Mesendoderm (in vitro differentiated cells): ENCODE measurements at regions not wholly inside any gene's neighbourhood (a gene's known extent, or its start where the extent isn't known, plus 50 kb on each side); places are given as distances from the start of the nearest gene placed in this dataset.

Experiments used
- DNase-seq: peaks from one replicate; pipeline ENCODE4 v3.0.0; 2013
- H2AK5ac ChIP-seq: 2 replicates; pipeline ENCODE4 v1.6.1; 2013; ENCODE audit warnings: low read length, inconsistent platforms
- H2BK120ac ChIP-seq: 2 replicates; pipeline ENCODE4 v1.6.1; 2013; ENCODE audit warnings: low read depth, mild to moderate bottlenecking, low read length, moderate library complexity, mixed read lengths
- H2BK15ac ChIP-seq: replicated peaks from 2 replicates; pipeline ENCODE4 v1.6.1; 2013; ENCODE audit warnings: low read depth, mild to moderate bottlenecking, moderate library complexity
- H2BK5ac ChIP-seq: 2 replicates; pipeline ENCODE4 v1.6.1; 2013; ENCODE audit warnings: low read length, inconsistent platforms
- H3K18ac ChIP-seq: 2 replicates; pipeline ENCODE4 v1.6.1; 2013; ENCODE audit warnings: mild to moderate bottlenecking, low read length, mixed read lengths
- H3K23ac ChIP-seq: one replicate; pipeline ENCODE4 v1.6.1; 2013; ENCODE audit warnings: low read length
- H3K27ac ChIP-seq: 2 replicates; pipeline ENCODE4 v1.5.1; 2013; ENCODE audit warnings: low read depth, mild to moderate bottlenecking, inconsistent platforms, low read length, moderate library complexity
- H3K27me3 ChIP-seq: 2 replicates; pipeline ENCODE4 v1.6.1; 2013; ENCODE audit warnings: low read length, control low read depth, mild to moderate bottlenecking, inconsistent platforms; ENCODE audit not compliant: insufficient read depth, poor library complexity
- H3K36me3 ChIP-seq: 2 replicates; pipeline ENCODE4 v1.6.1; 2013; ENCODE audit warnings: low read length, inconsistent platforms; ENCODE audit not compliant: control insufficient read depth, insufficient read depth
- H3K4ac ChIP-seq: one replicate; pipeline ENCODE4 v1.6.1; 2013; ENCODE audit warnings: low read depth, mild to moderate bottlenecking, low read length, moderate library complexity
- H3K4me1 ChIP-seq: 2 replicates; pipeline ENCODE4 v1.6.1; 2013; ENCODE audit warnings: low read depth, low read length, inconsistent platforms; ENCODE audit not compliant: control insufficient read depth
- H3K4me2 ChIP-seq: 2 replicates; pipeline ENCODE4 v1.6.1; 2013; ENCODE audit warnings: low read length
- H3K4me3 ChIP-seq: 2 replicates; pipeline ENCODE4 v1.5.1; 2013; ENCODE audit warnings: mild to moderate bottlenecking, low read length
- H3K56ac ChIP-seq: one replicate; pipeline ENCODE4 v1.6.1; 2013; ENCODE audit warnings: low read length
- H3K79me1 ChIP-seq: 2 replicates; pipeline ENCODE4 v1.6.1; 2013; ENCODE audit warnings: low read length, inconsistent platforms
- H3K79me2 ChIP-seq: 2 replicates; pipeline ENCODE4 v1.6.1; 2013; ENCODE audit warnings: mild to moderate bottlenecking, low read length; ENCODE audit not compliant: control insufficient read depth, insufficient read depth
- H3K9ac ChIP-seq: 2 replicates; pipeline ENCODE4 v1.6.1; 2013; ENCODE audit warnings: low read length, inconsistent platforms
- H4K5ac ChIP-seq: one replicate; pipeline ENCODE4 v1.6.1; 2013; ENCODE audit warnings: low read length
- H4K8ac ChIP-seq: one replicate; pipeline ENCODE4 v1.6.1; 2013; ENCODE audit warnings: low read depth, mild to moderate bottlenecking, control low read depth, low read length, moderate library complexity
- WGBS: extraction: QIAGEN DNeasy Blood & Tissue Kit; methylation state at CpG from one replicate; pipeline ENCODE4 v1.1.7; 2013; ENCODE audit warnings: low lambda C conversion rate, missing lambda C conversion rate; ENCODE audit not compliant: insufficient coverage; ENCODE audit errors: extremely low coverage; 5-methylcytosine and 5-hydroxymethylcytosine counted together

GRCh38 chr22:49237279-49237678, 590.4 kb downstream of the BRD1 start:
- no CpG with 5 or more reads among the region's 3 CpGs for WGBS
- DNase-seq: no peak
- H4K8ac ChIP-seq: no peak overlapping the region
- no peak overlapping the region for H3K4ac ChIP-seq
- H3K4me2 ChIP-seq: no peak overlapping the region
- H3K27ac ChIP-seq: no peak overlapping the region
- no peak overlapping the region for H2BK120ac ChIP-seq
- no peaks in the 10 kb centered on the region for H3K27me3 ChIP-seq
- no peaks in the 10 kb centered on the region for H3K79me2 ChIP-seq
- H2BK15ac ChIP-seq: no peak overlapping the region
- no peak overlapping the region for H3K9ac ChIP-seq
- no peak overlapping the region for H4K5ac ChIP-seq
- H2BK5ac ChIP-seq: no peak overlapping the region
- H2AK5ac ChIP-seq: no peak overlapping the region
- no peaks in the 10 kb centered on the region for H3K36me3 ChIP-seq
- H3K4me1 ChIP-seq: no peaks in the 10 kb centered on the region
- H3K56ac ChIP-seq: no peak overlapping the region
- no peak overlapping the region for H3K23ac ChIP-seq
- H3K18ac ChIP-seq: no peak overlapping the region
- no peak overlapping the region for H3K4me3 ChIP-seq
- no peaks in the 10 kb centered on the region for H3K79me1 ChIP-seq

- Histone ChIP-seq H2AK5ac (no peak overlapping the region), H4K8ac (no peak overlapping the region), H3K4me2 (no peak overlapping the region), H3K36me3 (no peaks in the 10 kb centered on the region), H3K4ac (no peak overlapping the region), H3K18ac (no peak overlapping the region), H3K23ac (no peak overlapping the region), H3K79me1 (no peaks in the 10 kb centered on the region), H2BK5ac (no peak overlapping the region), H3K56ac (no peak overlapping the region), H3K9ac (no peak overlapping the region), H4K5ac (no peak overlapping the region), H3K79me2 (no peaks in the 10 kb centered on the region), H2BK15ac (no peak overlapping the region), H3K4me1 (no peaks in the 10 kb centered on the region), H3K4me3 (no peak overlapping the region), H3K27me3 (no peaks in the 10 kb centered on the region), H3K27ac (no peak overlapping the region), H2BK120ac (no peak overlapping the region)
- no peak for DNase-seq
- no CpG with 5 or more reads among the region's 11 CpGs for WGBS
Measured at GRCh38 chr22:49236541-49237075, 591.1 kb downstream of the BRD1 start.

- H3K27ac ChIP-seq: no peak overlapping the region
- H3K56ac ChIP-seq: no peak overlapping the region
- DNase-seq: peak; percentile 64
- no peak overlapping the region for H3K4ac ChIP-seq
- H3K4me3 ChIP-seq: no peak overlapping the region
- H2AK5ac ChIP-seq: no peak overlapping the region
- no CpG with 5 or more reads among the region's 13 CpGs for WGBS
- no peaks in the 10 kb centered on the region for H3K4me1 ChIP-seq
- H4K8ac ChIP-seq: no peak overlapping the region
- no peak overlapping the region for H3K9ac ChIP-seq
- H2BK15ac ChIP-seq: no peak overlapping the region
- no peaks in the 10 kb centered on the region for H3K79me2 ChIP-seq
- H3K4me2 ChIP-seq: no peak overlapping the region
- H3K23ac ChIP-seq: no peak overlapping the region
- no peaks in the 10 kb centered on the region for H3K79me1 ChIP-seq
- no peaks in the 10 kb centered on the region for H3K36me3 ChIP-seq
- H4K5ac ChIP-seq: no peak overlapping the region
- H2BK5ac ChIP-seq: no peak overlapping the region
- no peak overlapping the region for H3K18ac ChIP-seq
- no peak overlapping the region for H2BK120ac ChIP-seq
- H3K27me3 ChIP-seq: no peaks in the 10 kb centered on the region
Measured at GRCh38 chr22:49235463-49236300, 592.0 kb downstream of the BRD1 start.

GRCh38 chr22:49234459-49234858, 593.2 kb downstream of the BRD1 start:
- no peak overlapping the region for H2BK15ac ChIP-seq
- no peak overlapping the region for H3K27ac ChIP-seq
- no peak overlapping the region for H2BK120ac ChIP-seq
- H3K27me3 ChIP-seq: no peaks in the 10 kb centered on the region
- no peaks in the 10 kb centered on the region for H3K36me3 ChIP-seq
- no peaks in the 10 kb centered on the region for H3K79me1 ChIP-seq
- H4K8ac ChIP-seq: no peak overlapping the region
- no peak overlapping the region for H2BK5ac ChIP-seq
- no peak overlapping the region for H3K4me3 ChIP-seq
- H3K79me2 ChIP-seq: no peaks in the 10 kb centered on the region
- H3K4me2 ChIP-seq: no peak overlapping the region
- H3K56ac ChIP-seq: no peak overlapping the region
- H2AK5ac ChIP-seq: no peak overlapping the region
- H3K18ac ChIP-seq: no peak overlapping the region
- H4K5ac ChIP-seq: no peak overlapping the region
- DNase-seq: no peak
- H3K4me1 ChIP-seq: no peaks in the 10 kb centered on the region
- H3K4ac ChIP-seq: no peak overlapping the region
- no CpG with 5 or more reads among the region's 3 CpGs for WGBS
- no peak overlapping the region for H3K9ac ChIP-seq
- H3K23ac ChIP-seq: no peak overlapping the region

- no peak overlapping the region for H3K4ac ChIP-seq
Measured at GRCh38 chr22:49233507-49234100, 594.1 kb downstream of the BRD1 start.

More at GRCh38 chr22:49233507-49234100, 594.1 kb downstream of the BRD1 start:
- Histone ChIP-seq H3K27ac (no peak overlapping the region), H3K23ac (no peak overlapping the region), H4K8ac (no peak overlapping the region), H2AK5ac (no peak overlapping the region), H3K56ac (no peak overlapping the region), H3K4me1 (no peaks in the 10 kb centered on the region), H2BK5ac (no peak overlapping the region), H3K27me3 (no peaks in the 10 kb centered on the region), H3K79me1 (no peaks in the 10 kb centered on the region), H3K4me3 (no peak overlapping the region), H2BK15ac (no peak overlapping the region), H3K4me2 (no peak overlapping the region), H4K5ac (no peak overlapping the region), H3K36me3 (no peaks in the 10 kb centered on the region), H3K9ac (no peak overlapping the region), H3K18ac (no peak overlapping the region), H3K79me2 (no peaks in the 10 kb centered on the region), H2BK120ac (no peak overlapping the region)
- DNase-seq: no peak
- no CpG with 5 or more reads among the region's 16 CpGs for WGBS
